COR-L47 (cell line): ENCODE measurements at regions not wholly inside any gene's neighbourhood (a gene's known extent, or its start where the extent isn't known, plus 50 kb on each side); places are given as distances from the start of the nearest gene placed in this dataset.
A peak's percentile ranks its signal among the peaks of the same experiment; 100 is the strongest.
"Not testable (repeated sequence)": the region's sequence is repeated elsewhere in the genome, so short reads cannot be mapped to it uniquely, and the experiment has no call there.

Experiments
- DNase-seq: peaks from one replicate; lab custom pipeline; 2025; lab: John Stamatoyannopoulos, UW

GRCh38 chr9:104269996-104270963 lies 176.2 kb downstream of the SMC2 start:
- no peak for DNase-seq

GRCh38 chr9:104276709-104277245 lies 182.7 kb downstream of the SMC2 start:
- DNase-seq: no peak

- no peak for DNase-seq
Measured at GRCh38 chr9:104278929-104279496, 184.9 kb downstream of the SMC2 start.

DNA sequence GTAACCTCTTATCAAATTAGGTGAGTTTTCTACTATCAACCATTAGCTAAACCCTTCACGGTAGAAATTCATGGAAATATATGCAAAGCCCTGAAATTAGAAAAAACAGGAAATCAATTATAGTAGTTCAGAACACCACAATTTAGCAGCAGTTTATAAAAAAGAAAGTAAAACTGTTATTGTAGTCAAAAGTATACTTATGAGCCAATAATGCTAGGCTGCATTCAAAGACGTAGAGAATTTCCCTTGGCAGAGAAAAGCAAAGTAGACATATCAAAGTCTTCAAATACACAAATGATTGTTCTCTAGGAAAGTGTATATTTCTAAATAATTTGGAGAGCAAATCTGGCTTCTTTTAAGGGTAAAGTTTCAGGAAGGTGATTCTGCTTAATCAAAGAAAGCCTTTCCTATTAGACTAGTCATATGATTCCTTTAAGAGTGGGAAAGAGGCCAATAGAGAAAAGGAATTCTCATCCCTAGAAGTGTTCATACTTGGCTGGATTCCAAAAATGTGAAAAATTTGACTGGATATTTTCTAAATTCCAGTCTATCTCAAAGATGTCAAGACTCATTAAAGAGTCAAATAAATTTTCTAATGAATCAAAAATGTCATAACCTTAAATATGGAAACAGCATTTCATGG lies 185.5 kb downstream of the SMC2 start:
- no peak for DNase-seq

DNA sequence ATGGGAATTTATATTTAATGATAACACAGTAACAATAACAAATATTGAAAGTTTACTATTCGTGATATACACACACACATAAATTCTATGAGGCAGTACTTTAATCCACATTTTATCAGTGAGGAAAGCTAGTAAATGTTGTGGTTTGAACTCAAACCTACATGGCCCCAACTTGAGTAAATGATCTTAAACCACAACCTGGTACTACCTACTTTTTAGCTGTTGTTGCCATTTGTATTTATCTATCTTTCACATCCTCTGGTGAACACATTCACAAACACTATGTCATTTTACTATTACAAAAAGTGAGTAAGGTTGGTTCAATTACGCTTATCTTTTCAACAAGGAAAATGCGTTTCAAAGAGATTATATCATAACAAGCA lies 186.1 kb downstream of the SMC2 start:
- DNase-seq: no peak

DNA sequence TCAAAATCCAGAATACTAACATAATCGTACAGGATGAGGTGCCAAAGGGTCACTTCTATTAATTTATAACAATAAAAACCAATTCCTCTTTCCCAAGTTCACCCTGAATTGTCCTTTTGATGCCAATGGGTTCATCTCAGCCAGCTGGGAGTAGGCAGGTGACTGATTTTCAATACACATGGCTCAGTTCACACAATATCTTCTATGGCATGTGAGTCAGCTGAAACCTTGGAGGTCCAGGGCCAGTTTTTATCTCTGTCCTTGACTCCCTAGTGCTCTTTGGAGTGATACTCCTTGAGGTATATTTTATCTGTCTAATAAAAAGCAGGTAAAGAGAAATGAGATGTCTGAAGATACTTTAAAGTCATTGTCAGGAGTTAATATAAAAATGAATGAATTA lies 186.6 kb downstream of the SMC2 start:
- DNase-seq: no peak

DNA sequence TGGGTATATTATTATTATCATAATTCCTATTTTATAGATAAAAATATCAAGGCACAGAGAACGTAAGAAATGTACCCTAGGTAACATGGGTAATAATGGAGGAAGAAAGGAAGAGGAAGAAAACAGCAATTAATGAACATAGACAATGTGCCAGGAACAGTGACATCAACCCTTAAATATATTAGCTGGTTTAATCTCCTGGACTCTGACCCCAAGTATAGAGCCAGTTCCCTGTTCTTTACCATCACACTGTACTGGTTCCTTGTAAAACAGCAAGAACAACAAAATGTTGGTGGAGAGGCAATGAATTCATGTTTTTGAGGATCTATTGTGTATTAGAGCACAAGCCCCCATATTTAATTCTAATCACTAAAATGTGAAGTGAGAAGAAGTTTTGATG lies 192.1 kb downstream of the SMC2 start:
- DNase-seq: no peak

DNA sequence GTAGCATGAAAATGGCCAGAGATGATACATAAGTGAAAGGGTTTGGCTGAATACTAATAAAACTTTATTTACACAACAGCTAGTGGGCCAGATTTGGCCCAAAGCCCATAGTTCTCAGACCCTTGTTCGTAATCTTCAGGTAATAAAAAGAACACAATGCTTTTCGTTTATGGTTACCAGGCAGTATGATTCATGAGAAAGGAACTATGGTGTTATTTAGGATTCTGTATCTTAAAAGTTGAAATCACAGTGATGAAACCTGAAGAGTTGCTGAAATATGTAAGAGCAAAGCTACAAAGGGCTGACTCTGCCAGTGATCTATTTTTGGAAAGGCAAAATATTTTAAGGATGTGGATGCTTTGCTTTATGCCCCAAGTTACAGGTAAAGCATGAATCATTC lies 192.7 kb downstream of the SMC2 start:
- no peak for DNase-seq

- no peak for DNase-seq
Measured at GRCh38 chr9:104287253-104287878, 193.3 kb downstream of the SMC2 start.

DNA sequence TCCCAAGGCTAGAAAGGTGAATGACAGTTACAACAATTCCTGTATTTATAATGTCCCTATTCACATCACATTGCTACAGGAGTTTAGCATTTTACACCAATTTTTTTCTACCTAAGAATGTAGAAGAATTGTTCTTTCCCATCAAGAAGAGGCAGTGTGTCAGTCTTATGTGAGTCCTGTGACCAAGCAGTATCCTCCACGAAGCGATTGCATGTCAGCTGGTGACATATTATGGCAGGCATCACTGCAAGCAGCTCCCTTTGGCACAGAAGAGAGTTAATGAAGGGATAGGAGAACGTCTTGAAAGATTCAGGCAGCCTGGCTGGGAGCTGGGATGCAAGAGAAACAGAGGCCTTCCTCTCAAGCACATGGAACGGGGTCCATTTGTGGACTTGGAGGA lies 199.8 kb downstream of the SMC2 start:
- no peak for DNase-seq

GRCh38 chr9:104300124-104300523 lies 203.9 kb upstream of the OR13F1 start:
- no peak for DNase-seq

DNA sequence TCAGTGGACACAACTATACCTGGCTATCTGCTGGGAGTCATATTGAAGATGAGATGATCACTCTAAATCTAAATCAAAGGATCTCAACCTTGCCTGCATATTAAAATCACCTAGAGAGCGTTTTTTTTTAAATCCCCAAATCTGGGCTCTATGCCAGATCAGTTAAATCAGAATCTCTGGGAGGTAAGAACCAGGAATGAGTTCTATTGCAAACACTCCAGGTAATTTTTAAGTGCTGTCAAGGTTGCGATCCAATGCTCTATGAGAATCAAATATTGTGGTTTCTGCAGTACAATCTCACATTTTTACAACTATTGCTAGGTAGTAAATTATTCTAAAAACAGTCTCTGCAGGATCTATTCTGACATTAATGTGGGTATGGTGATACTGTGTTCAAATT lies 202.3 kb upstream of the OR13F1 start:
- peak; percentile 51 for DNase-seq

DNA sequence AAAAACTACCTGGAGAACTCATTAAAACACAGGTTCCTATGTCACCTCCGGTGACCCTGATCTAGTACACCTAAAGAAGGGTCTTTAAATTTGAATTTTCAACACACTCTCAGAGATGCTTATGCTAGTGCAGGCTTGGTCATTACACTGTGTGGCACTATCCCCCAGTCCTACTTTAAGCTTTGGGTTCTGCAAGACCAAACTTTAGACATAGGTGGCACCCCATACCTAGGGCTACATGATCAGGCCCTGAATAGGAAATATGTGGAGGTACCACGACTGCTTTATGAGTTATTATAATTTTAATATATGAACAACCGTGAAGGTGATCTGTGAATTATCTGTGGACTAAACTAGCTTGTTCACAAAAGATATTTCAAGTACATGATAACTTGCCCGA lies 201.3 kb upstream of the OR13F1 start:
- DNase-seq: no peak

GRCh38 chr9:104304925-104305324 lies 199.1 kb upstream of the OR13F1 start:
- DNase-seq: no peak

DNA sequence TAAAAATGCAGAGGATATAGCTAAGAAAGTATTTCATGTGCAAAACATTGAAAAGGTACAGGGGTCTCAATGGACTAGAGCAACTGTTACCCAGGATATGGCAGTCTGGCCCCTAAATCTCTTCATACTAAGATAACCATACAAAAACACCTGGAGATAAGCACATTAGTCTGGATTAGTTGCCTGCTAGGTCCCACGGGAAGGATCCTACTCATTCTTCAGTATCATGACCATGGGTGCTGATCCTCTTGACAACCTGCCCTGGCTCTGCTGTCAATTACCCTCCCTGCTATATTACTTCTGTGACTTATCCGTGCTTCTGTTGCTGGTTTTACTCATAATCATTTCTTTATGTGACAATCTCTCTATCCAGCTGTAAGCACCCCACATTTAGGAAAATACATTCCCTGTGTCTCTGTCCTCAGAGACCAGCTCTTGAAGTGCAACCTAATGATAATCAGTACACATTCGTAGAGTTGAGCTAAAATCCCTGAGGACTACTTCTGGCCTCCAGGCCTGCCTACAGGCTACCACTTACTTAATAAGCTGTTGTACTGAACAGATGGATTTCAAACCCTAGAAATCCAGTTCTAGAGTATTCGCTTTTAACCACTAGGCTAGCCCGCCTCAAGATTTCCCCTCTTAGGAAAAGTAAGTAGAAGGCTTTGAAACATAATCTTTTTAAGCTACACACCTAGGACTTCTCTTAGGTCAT lies 190.5 kb upstream of the OR13F1 start:
- no peak for DNase-seq

DNA sequence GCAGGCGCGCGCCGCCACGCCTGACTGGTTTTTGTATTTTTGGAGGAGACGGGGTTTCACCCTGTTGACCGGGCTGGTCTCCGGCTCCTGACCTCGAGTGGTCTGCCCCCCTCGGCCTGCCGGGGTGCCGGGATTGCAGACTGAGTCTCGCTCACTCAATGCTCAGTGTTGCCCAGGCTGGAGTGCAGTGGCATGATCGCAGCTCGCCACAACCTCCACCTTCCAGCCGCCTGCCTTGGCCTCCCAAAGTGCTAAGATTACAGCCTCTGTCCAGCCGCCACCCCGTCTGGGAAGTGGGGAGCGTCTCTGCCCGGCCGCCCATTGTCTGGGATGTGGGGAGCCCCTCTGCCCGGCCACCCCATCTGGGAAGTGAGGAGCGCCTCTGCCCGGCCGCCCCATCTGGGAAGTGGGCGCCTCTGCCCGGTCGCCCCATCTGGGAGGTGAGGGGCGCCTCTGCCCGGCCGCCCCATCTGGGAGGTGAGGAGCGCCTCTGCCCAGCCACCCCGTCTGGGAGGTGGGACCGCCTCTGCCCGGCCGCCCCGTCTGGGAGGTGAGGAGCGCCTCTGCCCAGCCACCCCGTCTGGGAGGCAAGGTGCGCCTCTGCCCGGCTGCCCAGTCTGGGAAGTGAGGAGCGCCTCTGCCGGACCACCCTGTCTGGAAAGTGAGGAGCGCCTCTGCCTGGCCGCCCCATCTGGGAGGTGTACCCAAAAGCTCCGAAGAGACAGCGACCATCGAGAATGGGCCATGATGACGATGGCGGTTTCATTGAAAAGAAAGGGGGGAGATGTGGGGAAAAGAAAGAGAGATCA lies 187.7 kb upstream of the OR13F1 start:
- not testable (repeated sequence) for DNase-seq

- DNase-seq: no peak
Measured at GRCh38 chr9:104319198-104319597, 184.9 kb upstream of the OR13F1 start.

GRCh38 chr9:104319685-104320084 lies 184.4 kb upstream of the OR13F1 start:
- DNase-seq: no peak

- no peak for DNase-seq
Measured at GRCh38 chr9:104322596-104322995, 181.5 kb upstream of the OR13F1 start.

DNA sequence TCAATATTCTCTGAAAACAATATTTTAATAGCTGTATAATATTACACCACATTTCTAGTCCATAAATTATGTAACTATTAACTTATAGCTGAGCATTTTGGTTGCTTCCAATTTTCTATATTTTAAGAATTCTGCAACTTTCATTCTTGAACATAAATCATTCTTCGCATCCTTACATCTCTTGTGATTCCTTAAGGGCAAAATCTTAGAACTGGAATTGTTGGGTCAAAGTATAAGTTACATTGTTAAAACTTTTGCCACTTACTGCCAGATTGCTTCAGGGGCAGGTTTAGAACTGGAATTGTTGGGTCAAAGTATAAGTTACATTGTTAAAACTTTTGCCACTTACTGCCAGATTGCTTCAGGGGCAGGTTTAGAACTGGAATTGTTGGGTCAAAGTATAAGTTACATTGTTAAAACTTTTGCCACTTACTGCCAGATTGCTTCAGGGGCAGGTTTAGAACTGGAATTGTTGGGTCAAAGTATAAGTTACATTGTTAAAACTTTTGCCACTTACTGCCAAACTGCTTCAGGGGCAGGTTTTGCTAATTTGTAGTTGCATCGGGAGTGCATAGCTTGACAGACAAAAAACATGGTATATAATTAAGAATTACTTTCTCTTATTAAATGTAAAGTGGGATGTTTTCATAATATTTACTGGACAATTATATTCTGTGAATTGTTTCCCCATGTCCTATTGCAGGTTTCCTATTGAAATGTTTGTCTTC lies 179.9 kb upstream of the OR13F1 start:
- DNase-seq: not testable (repeated sequence)
